ENCODE measurements at regions not wholly inside any gene's neighbourhood (a gene's known extent, or its start where the extent isn't known, plus 50 kb on each side); places are given as distances from the start of the nearest gene placed in this dataset.
A peak's percentile ranks its signal among the peaks of the same experiment; 100 is the strongest.

GRCh38 chr9:87007711-87008366, 60.5 kb upstream of the GAS1 start:
- no peaks in the 10 kb centered on the region for H3K9me3 ChIP-seq (ENCODE audit: low read depth)
- peaks cover 12% of the 10 kb centered on the region; the same call in 1 of the 2 replicates for H3K4me1 ChIP-seq (ENCODE audit: insufficient read depth)
- peak; percentile 9 for DNase-seq
- peak overlapping the region; percentile 54 for H2AFZ ChIP-seq
- H3K9ac ChIP-seq: no peak overlapping the region
- no peaks in the 10 kb centered on the region for H3F3A ChIP-seq (ENCODE audit: insufficient read depth)
- H3K9me2 ChIP-seq (ENCODE audit: insufficient read depth): no peaks in the 10 kb centered on the region
- H3K4me2 ChIP-seq (ENCODE audit: unreplicated experiment): no peak overlapping the region
- in situ Hi-C loops (cut with MboI): no loop called here
- no peaks in the 10 kb centered on the region for H3K79me2 ChIP-seq (ENCODE audit: insufficient read depth)
- no peak overlapping the region for H3K27ac ChIP-seq
- no peak overlapping the region for H3K4me3 ChIP-seq
- 32 to 44% methylated on average over 4 of the region's 4 CpGs for WGBS, 2 experiments (ENCODE audit: low coverage in 1 of 2, low lambda C conversion rate in 2 of 2, missing lambda C conversion rate in 2 of 2)
- TF ChIP-seq EZH2phosphoT487 (IDR thresholded peaks at IDR 0.05; ENCODE audit: insufficient read depth, low read depth) (no peak), EZH2 (IDR thresholded peaks at IDR 0.05; ENCODE audit: insufficient read depth, poor library complexity, severe bottlenecking) (no peak)
- H3K27me3 ChIP-seq (replicated peaks; ENCODE audit: insufficient read depth): no peaks in the 10 kb centered on the region
- no peaks in the 10 kb centered on the region for H3K36me3 ChIP-seq (ENCODE audit: low read depth)
- H4K20me1 ChIP-seq (ENCODE audit: insufficient read depth): no peaks in the 10 kb centered on the region

GRCh38 chr9:87008667-87009066, 61.4 kb upstream of the GAS1 start:
- Histone ChIP-seq H2AFZ (peak overlapping the region; percentile 54), H3K4me2 (ENCODE audit: unreplicated experiment) (no peak overlapping the region), H3K9me3 (ENCODE audit: low read depth) (no peaks in the 10 kb centered on the region), H3F3A (ENCODE audit: insufficient read depth) (no peaks in the 10 kb centered on the region), H3K79me2 (ENCODE audit: insufficient read depth) (no peaks in the 10 kb centered on the region), H3K36me3 (ENCODE audit: low read depth) (no peaks in the 10 kb centered on the region), H3K4me3 (no peak overlapping the region), H3K9me2 (ENCODE audit: insufficient read depth) (no peaks in the 10 kb centered on the region), H4K20me1 (ENCODE audit: insufficient read depth) (no peaks in the 10 kb centered on the region), H3K9ac (no peak overlapping the region), H3K4me1 (ENCODE audit: insufficient read depth) (peaks cover 12% of the 10 kb centered on the region; the same call in 1 of the 2 replicates), H3K27ac (no peak overlapping the region), H3K27me3 (replicated peaks; ENCODE audit: insufficient read depth) (no peaks in the 10 kb centered on the region)
- DNase-seq: no peak
- TF ChIP-seq EZH2phosphoT487 (IDR thresholded peaks at IDR 0.05; ENCODE audit: insufficient read depth, low read depth) (no peak), EZH2 (IDR thresholded peaks at IDR 0.05; ENCODE audit: insufficient read depth, poor library complexity, severe bottlenecking) (no peak)
- 21 to 31% methylated on average over 4 of the region's 4 CpGs for WGBS, 2 experiments (ENCODE audit: low coverage in 1 of 2, low lambda C conversion rate in 2 of 2, missing lambda C conversion rate in 2 of 2)
- in situ Hi-C loops (cut with MboI): no loop called here

- Histone ChIP-seq H2AFZ (no peak overlapping the region), H4K20me1 (ENCODE audit: insufficient read depth) (no peaks in the 10 kb centered on the region), H3K9ac (no peak overlapping the region), H3K4me3 (no peak overlapping the region), H3K79me2 (ENCODE audit: insufficient read depth) (no peaks in the 10 kb centered on the region), H3K36me3 (ENCODE audit: low read depth) (no peaks in the 10 kb centered on the region), H3F3A (ENCODE audit: insufficient read depth) (no peaks in the 10 kb centered on the region), H3K27ac (no peak overlapping the region), H3K9me2 (ENCODE audit: insufficient read depth) (no peaks in the 10 kb centered on the region), H3K27me3 (replicated peaks; ENCODE audit: insufficient read depth) (no peaks in the 10 kb centered on the region), H3K9me3 (ENCODE audit: low read depth) (no peaks in the 10 kb centered on the region), H3K4me1 (ENCODE audit: insufficient read depth) (peaks cover 20% of the 10 kb centered on the region), H3K4me2 (ENCODE audit: unreplicated experiment) (no peak overlapping the region)
- in situ Hi-C loops (cut with MboI): no loop called here
- WGBS, 2 experiments (ENCODE audit: low coverage in 1 of 2, low lambda C conversion rate in 2 of 2, missing lambda C conversion rate in 2 of 2): 84 to 91% methylated on average over 3 of the region's 3 CpGs
- DNase-seq: no peak
- no peak for TF ChIP-seq EZH2phosphoT487 (IDR thresholded peaks at IDR 0.05; ENCODE audit: insufficient read depth, low read depth)
- no peak for TF ChIP-seq EZH2 (IDR thresholded peaks at IDR 0.05; ENCODE audit: insufficient read depth, poor library complexity, severe bottlenecking)
Observed at GRCh38 chr9:87010626-87011025, 63.3 kb upstream of the GAS1 start.

DNA sequence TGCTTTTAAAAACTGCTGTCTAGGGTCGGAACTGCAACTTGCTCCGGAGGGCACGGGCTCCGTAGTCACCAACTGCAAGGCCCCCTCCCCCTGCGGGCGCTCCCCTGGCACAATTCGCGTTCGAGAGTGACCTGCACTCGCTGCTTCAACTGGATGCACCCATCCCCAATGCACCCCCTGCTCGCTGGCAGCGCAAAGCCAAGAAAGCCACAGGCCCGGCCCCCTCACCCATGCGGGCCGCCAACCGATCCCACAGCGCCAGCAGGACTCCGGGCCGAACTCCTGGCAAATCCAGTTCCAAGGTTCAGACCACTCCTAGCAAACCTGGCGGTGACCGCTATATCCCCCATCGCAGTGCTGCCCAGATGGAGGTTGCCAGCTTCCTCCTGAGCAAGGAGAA, 64.2 kb upstream of the GAS1 start:
- in situ Hi-C loops (cut with MboI): no loop called here
- Histone ChIP-seq H3K9me2 (ENCODE audit: insufficient read depth) (no peaks in the 10 kb centered on the region), H3K36me3 (ENCODE audit: low read depth) (no peaks in the 10 kb centered on the region), H3F3A (ENCODE audit: insufficient read depth) (no peaks in the 10 kb centered on the region), H3K9ac (no peak overlapping the region), H3K9me3 (ENCODE audit: low read depth) (no peaks in the 10 kb centered on the region), H3K27ac (no peak overlapping the region), H3K4me2 (ENCODE audit: unreplicated experiment) (no peak overlapping the region), H3K4me3 (no peak overlapping the region), H4K20me1 (ENCODE audit: insufficient read depth) (no peaks in the 10 kb centered on the region), H3K27me3 (replicated peaks; ENCODE audit: insufficient read depth) (no peaks in the 10 kb centered on the region), H3K79me2 (ENCODE audit: insufficient read depth) (no peaks in the 10 kb centered on the region), H3K4me1 (ENCODE audit: insufficient read depth) (peaks cover 20% of the 10 kb centered on the region), H2AFZ (no peak overlapping the region)
- no peak for DNase-seq
- 92 to 94% methylated on average over 19 to 22 of the region's 22 CpGs for WGBS, 2 experiments (ENCODE audit: low coverage in 1 of 2, low lambda C conversion rate in 2 of 2, missing lambda C conversion rate in 2 of 2)
- TF ChIP-seq EZH2 (IDR thresholded peaks at IDR 0.05; ENCODE audit: insufficient read depth, poor library complexity, severe bottlenecking) (no peak), EZH2phosphoT487 (IDR thresholded peaks at IDR 0.05; ENCODE audit: insufficient read depth, low read depth) (no peak)
